COLO668 (cell line): ENCODE measurements at regions not wholly inside any gene's neighbourhood (a gene's known extent, or its start where the extent isn't known, plus 50 kb on each side); places are given as distances from the start of the nearest gene placed in this dataset.

Experiments used
- DNase-seq: peaks from one replicate; lab custom pipeline; 2025; ENCODE audit not compliant: unreplicated experiment; lab: John Stamatoyannopoulos, UW

DNA sequence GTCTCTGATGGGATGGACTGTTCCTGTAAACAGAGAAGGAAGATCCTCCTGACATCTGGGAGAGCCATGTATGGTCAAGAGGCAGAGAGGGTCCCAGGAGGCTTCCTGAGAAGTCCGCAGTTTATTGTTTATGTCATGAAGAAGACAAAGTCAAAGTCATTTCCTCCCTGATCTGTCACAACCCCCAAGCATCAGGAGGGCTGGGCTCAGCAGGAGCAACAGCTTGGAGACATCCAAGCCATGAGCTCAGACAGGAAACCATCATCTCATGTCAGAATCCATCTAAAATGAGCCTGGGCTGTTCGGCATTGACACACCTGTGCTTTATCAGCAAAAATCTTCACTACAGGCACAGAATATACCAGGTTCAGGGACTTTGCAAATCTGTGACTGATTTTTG, 325.0 kb upstream of the MSX2 start:
- no peak for DNase-seq

DNA sequence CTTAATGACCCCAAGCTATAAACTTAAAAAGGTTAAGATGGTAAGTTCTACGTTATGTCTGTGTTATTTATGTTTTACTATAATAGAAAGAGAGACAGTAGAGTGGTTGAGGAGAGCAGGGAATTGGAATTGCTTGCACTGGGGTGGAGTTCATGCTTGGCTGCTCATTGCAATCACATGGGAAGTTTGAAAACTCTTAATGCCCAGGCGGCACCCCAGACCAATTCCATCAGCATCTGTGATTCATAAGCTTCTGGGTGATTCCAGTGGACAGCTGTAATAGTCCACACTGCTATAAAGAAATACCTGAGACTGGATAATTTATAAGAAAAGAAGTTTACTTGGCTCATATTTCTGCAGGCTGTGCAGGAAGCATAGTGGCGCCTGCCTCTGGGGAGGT, 323.9 kb upstream of the MSX2 start:
- no peak for DNase-seq

DNA sequence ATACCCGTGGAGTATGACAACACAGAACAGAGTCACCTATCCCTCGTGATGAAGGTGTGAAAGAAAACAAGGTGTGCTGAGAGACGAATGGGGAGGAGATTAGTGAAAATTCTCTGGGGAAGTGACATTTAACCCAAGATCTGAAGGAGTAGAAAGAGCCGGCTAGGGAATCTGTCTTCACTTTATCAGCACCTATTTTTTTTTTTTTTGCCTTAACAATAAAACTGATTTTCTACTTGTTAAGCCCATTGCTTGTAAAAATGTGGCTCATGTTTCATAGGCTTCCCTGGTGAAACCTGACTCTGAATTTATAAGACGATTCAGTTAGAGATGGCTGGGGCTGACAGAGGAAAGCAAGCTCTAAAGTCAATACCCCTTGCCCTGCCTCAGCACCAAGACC, 322.6 kb upstream of the MSX2 start:
- DNase-seq: no peak

DNA sequence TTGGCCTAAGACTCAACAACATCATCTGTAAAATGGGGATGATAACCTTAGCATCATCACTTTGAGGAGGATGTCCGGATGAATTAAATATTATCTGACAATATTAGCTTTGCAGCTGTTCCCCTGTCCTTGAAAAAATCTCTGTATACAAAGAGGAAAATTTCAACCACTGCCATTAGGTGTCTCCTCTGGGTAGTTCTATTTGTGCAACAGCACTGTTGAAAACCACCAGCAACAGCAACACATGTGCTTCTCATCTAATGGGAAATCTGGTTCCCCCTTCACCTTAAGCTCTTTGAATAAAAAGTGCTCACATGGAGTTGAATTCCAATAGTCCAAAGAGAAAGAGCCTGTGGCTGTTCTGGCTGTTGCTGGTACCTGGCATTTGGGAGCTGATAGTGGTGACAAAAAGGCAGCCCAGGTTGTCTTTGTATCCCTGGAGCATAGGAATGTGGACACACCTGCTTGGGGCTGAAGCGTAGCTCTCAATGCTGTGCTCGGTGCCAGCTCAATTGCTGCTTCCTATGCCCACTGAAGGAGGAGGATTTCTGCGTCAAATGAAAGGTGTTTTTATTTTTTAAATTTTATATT, 322.1 kb upstream of the MSX2 start:
- no peak for DNase-seq

DNA sequence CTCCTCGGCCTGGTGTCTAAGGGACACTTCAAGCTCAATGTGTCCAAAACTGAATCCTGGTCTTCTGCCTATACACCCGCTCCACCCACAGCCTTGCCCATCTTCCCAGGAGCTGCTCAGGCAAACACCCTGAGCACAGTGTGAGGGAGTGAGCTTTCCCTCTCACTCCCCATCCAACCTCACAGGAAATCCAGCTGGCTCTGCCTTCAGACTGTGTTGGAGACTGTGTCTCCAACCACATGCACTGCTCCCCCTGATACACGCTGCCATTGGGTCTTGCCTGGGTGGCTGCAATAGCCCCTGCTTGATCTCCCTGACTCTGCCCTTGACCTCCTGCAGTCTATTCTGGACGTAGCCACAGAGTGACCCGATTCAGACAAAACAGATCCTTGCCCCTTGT, 319.5 kb upstream of the MSX2 start:
- no peak for DNase-seq

DNA sequence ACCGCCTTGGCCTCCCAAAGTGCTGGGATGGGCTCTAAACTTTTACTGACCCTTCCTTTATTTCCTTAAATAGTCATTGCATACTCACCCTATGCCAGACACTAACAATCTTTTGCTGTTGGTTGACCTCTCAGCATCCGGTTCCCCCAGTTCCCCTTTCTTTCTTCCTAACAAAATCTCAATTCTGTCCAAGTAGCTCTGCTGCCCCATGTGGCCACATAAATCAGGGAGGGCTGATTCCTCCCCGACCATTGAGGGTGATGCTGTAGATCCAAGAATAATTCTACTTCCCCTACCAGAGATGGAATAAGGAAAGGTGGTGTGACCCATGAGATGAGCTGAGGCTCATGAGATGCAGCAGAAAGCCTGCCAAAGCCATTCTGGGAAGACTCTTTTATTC, 315.3 kb upstream of the MSX2 start:
- DNase-seq: no peak

DNA sequence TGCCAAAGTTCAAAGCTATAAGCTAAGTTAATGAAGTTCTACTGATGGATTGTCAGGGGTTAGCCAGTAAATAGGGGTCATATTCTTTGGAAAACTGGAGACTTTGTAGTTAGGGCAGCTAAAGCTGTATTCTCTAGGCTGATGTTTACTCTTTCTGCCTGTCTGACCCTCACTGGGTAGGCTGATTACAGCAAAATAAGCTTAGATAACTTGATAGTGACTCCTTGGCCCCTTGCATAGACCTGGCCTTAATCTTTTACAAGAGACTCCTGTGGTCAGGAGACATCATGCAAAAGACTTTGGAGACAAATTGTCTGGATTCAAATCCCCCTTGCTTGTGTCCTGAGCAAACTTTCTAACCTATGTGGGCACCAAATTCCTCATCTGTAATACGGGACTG, 314.4 kb upstream of the MSX2 start:
- DNase-seq: no peak

DNA sequence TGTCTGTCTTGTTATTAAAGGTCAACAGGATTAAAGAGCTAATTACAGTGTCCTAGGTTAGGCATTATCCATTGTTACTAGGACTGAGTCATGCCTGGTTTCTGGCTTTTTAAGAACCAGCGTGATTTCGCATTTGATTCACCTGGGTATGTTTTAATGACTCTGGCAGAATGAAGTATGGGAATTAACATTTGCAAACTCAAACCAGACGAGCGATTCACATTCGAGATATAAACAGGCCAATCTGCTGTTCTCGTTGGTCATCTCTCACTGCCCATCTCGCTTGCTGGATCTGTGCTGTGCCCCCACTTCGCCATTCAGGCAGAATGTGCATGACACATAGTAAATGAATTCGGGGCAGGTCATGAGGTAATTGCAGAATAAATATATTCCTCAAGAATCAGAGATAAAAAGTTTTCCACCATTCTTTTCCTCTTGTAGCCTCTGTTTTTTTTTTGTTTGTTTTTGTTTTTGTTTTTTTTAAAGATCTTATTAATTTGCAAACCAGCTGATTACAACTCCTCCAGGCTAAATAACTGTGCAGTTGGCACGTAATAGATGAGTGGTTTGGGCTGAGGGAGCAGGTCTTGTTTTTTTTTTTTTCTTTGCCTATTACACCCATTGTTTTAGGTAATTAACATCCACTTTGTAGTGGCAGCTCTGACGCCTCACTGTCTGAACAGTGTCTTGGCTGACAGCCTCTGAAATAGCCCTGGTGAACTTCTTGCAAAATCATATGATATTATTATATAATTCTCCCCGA, 313.5 kb upstream of the MSX2 start:
- DNase-seq: no peak

DNA sequence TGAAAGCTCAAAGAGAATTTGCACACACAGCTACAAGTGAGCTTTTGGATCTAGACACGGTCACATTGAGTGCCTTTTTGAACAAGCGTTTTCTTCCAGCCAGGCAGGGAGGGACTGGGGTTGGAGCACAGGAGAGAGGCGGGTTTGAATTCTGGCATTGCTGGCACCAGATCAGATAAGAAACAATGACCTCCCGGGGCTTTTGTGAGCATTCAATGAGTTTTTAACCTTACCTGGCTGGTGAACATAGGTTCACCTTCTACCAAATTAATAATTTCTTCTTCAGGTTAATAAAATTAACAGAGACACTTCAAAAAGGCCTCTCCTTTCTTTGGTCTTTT, 312.9 kb upstream of the MSX2 start:
- DNase-seq: no peak

DNA sequence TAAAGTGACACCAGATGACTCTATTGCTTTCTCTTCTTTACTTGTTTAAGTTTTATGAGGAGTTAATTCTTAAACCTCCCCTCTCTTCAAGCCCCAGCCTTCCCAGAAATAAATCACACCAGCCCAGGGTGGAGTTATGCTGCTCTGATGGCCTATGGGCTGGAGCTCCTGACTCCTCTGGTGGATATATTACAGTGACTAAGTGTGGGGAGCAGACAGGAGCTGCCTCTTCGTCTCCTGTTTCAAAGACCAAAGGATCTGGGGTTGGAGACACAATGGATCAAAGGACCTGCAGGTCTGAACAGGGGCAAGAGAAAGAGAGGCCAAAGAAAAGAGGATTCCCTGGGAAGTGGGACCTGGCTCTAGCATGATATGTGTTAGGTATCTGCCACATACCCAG, 312.0 kb upstream of the MSX2 start:
- DNase-seq: no peak

DNA sequence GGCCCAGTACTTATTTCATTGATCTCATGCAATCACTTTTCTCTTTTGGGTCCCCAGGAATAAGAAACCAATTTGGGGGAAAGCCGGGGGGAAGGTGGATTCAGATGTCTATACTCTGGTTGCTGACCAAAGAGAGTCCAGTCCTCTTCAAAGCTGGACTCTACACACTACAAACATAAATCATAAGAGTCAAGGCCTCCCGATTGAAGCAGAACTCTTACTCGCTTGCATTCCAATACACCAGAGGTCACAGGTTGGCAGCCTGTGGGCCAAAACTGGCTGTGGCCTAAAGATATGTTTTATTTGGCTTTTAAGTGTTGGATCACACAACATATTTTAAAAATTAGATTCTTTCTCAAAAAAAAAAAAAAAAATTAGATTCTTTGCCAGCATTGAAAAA, 311.4 kb upstream of the MSX2 start:
- DNase-seq: no peak

DNA sequence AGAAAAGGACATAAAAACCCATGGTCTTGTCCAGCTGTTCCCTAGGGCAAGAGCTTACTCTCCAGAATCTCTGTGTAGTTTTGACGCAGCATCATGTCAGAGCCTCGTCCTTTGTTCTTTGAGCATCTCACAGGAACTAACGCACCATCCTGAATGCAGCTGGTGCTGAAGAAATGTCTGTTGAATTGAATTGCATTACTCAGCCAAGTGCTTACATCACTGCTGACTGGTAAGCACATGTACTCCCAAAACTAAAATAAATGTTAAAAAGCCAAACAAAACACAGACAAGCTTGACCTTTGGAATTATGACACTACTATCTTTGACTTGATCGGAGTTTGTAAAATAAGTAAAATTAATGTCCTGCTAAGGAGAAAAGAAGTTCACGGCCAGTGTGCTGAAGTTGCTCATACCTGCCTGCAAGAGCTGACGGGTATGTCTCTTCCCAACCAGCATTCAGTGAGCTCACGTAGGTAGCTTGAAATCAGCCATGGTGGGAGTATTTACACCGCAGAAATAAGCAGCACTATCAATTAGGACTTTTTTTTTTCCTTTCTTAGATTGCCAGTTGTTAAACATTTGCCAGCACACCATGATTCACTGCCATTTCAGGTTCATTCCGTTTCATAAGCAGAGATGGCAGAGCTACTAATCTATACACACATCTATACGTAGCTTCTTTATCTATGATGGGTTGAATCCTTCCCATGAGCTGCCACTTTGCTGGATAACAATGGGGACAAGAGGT, 310.6 kb upstream of the MSX2 start:
- DNase-seq: no peak

DNA sequence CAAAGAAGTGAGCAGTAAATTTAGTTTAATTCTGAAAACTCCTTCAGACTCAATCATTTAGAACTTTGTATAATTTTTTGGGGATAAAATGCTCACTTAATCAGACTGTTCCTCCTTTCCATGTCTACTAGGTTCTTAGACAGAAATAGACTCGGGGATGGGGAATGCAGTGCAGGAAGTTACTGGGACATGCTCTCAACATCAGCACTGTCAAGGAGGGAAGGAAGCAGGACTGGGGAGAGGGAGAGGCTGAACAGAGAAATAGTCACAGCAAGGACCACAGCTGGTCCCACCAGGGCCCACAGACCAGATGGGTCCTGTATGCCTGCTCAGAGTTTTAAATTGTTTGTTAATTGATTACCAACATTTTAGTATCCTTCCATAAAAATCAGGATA, 310.1 kb upstream of the MSX2 start:
- DNase-seq: no peak

DNA sequence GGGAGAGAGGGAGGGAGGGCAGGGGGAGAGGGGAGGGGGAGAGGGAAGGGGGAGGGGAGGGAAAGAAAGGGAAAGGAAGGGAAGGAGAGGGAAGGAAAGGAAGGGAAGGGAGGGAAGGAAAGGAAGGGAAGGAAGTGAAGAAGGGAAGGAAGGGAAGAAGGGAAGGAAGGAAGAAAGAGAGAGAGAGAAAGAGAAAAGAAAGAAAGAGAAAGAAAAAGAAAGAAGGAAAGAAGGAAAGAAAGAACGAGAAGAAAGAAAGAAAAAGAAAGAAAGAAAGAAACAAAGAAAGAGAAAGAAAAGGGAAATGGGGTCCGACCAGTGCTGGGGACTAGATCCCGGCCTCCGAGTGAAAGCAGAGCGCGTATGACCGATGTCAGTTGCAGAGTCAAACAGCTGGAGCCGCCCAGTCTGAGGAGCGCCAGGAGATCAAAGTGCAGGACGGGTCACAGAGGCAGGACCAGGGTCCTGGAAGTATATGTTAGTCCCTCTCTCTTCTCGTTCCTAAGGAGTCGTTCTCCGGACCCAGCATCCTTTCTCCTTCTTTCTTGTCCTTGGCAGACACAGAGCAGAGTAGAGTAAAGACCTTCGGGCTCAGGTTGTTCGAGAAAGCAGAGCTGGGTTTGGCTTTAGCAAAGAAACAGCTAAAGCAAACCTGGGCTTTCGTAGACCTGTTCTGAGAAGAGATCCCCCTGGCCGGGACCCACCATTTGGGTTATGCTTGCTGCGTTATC, 305.4 kb upstream of the MSX2 start:
- no peak for DNase-seq

DNA sequence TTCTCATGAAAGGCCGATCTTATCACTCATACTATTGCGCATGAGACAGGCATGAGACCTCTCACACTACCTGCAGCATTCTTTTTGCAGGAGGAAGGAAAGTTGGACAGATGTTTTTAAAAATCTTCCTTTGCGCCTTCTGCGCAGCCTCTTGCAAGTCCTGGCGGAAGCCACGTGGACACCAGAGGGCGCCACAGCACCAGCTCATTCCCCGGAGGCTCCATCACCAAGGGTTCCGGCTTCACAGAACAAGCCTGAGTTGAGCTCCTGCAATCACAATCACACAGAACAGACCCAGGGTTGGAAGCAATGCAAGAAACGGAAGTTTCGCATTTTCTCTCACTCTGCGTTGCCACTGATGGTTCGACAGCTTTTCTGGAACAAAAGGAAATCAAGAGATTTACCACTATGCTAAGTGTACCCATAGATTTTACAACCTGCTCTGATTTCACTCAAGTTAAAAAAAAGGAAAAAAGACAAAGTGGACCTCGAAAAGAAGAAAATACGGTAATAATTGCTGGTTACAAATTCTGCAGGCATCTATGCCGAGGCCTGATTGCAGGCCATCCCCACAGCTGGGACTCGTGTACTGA, 304.7 kb upstream of the MSX2 start:
- DNase-seq: peak; percentile 71

DNA sequence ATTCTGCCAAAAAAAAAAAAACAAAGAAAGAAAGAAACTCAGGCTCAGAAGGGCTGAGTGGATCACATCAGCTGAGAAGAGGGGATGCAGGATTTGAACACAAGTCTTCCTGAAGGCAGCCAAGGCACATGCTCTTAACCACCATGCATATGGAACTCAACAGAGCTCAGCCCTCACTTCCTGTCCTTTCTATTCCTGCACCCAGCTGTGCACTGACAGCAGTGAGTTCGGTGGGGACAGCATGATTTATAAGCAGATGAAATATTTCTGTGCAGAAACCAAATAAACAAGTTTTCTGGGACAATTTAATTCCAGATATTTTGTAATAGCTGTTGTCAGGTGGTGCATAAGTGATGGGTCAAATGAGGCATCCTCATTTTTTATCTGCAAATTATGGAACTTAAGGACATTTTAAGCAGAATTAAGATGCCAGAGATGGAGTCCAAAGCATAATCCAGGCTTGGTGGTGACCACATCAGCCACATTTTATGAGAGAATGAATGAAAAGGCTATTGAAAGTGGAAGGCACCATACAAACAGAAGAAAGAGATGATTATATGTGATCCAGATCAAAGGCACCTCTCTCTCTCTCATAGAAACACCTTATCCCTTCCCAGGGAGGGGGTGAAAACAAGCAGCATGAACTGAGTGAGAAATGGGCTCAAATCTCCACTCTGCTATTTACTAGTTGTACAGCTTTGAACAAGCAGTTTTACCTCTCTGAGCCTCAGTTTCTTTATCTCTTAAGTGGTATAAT, 303.6 kb upstream of the MSX2 start:
- DNase-seq: no peak

DNA sequence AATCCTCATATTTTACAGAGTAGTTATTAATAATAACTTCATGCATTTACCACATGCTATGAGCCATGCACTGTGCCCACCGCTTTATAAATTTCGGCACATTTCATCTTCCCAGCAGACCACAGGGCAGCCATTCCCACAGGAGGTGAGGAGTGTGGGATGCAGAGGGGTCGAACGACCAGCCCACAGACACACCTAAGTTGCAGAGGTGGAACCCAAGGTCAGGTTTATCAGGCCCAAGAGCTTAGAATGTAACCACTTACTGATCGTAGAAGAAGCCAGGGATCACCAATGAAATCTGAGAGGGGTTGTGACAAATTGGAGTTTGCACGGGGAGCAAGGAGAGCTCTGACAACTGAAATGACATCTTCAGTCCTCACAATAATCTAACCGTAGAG, 303.0 kb upstream of the MSX2 start:
- DNase-seq: no peak

DNA sequence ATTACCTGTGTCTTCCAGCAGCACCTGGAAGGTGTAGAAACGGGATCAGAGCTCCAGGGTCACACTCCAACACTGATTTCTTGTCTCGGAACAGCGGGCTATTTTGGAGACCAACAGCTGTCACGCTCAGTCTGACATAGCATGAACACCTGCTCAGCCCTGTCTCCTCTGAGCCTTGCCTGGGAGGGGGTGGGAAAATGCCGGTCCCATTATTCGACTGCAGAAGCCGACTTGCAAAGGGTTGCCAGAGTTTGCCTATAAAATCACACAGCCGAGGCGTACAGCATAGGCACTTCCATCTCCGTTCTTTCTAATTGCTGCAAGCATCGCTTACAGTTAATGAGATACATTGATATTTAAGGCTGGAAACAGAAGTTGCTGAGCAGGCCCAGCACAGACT, 300.8 kb upstream of the MSX2 start:
- no peak for DNase-seq

DNA sequence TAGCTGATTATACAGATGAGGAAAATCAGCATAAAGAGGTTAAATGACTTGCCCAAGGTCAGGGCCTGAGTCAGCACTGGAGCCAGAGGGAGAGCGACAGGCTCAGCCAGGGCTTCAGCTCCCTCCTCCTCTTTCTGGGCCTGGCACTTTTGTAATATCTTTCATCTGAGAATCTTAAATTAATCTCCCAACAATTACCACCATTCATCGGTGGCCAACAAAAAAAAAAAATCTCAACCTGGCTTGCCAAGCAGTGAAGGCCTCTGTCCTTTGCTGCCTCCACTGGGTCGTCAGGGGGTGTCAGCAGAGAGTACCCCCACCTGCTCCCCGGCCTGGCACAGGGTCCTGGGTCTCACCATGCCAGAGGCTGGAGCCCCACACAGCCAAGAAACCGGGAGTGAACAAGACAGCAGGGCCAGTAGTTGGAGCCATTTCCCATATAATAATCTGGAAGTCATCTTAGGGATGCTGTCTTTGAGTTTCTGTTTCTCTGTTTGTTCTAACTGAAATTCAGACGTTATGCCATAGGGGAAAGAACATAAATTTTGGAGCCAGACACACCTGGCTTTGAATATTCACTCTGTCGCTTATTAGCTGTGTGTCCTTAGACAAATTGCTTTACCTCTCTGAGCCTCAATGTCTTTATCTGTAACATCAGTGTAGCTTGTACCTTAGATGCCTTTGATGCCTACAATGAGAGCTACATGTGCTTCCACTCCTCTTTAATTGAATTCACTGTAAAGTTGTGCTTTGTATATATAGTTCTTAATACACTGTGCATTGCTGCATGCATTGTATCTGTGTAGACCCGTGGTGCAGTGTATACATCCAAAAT, 299.9 kb upstream of the MSX2 start:
- no peak for DNase-seq
